ENCODE measurements at regions not wholly inside any gene's neighbourhood (a gene's known extent, or its start where the extent isn't known, plus 50 kb on each side); places are given as distances from the start of the nearest gene placed in this dataset.

- Mint-ChIP-seq H3K4me1 (no peaks in the 10 kb centered on the region), H3K36me3 (no peaks in the 10 kb centered on the region), H3K27me3 (no peaks in the 10 kb centered on the region), H3K4me3 (no peak overlapping the region), H3K27ac (no peak overlapping the region), H3K9me3 (peaks cover 3% of the 10 kb centered on the region)
- CTCF ChIA-PET: no interaction called here
- DNase-seq: no peak
Observed at GRCh38 chr13:111514610-111515306, 194.3 kb downstream of the TEX29 start.

- Mint-ChIP-seq H3K27me3 (no peaks in the 10 kb centered on the region), H3K4me3 (no peak overlapping the region), H3K4me1 (no peaks in the 10 kb centered on the region)
Observed at GRCh38 chr13:111515307-111515617, 194.8 kb downstream of the TEX29 start.

GRCh38 chr13:111515635-111516034, 195.2 kb downstream of the TEX29 start:
- H3K9me3 Mint-ChIP-seq: peaks cover 3% of the 10 kb centered on the region
- H3K4me3 Mint-ChIP-seq: no peak overlapping the region
- no peaks in the 10 kb centered on the region for H3K4me1 Mint-ChIP-seq
- no peaks in the 10 kb centered on the region for H3K36me3 Mint-ChIP-seq
- H3K27ac Mint-ChIP-seq: no peak overlapping the region
- CTCF ChIA-PET: no interaction called here
- no peaks in the 10 kb centered on the region for H3K27me3 Mint-ChIP-seq
- no peak for DNase-seq

More at GRCh38 chr13:111515307-111515617, 194.8 kb downstream of the TEX29 start:
- Mint-ChIP-seq H3K36me3 (no peaks in the 10 kb centered on the region), H3K9me3 (peaks cover 3% of the 10 kb centered on the region), H3K27ac (no peak overlapping the region)
- DNase-seq: no peak
- CTCF ChIA-PET: no interaction called here

- no peak for DNase-seq
- peaks cover 8% of the 10 kb centered on the region for H3K27me3 Mint-ChIP-seq
- H3K4me3 Mint-ChIP-seq: no peak overlapping the region
- no peaks in the 10 kb centered on the region for H3K36me3 Mint-ChIP-seq
- H3K9me3 Mint-ChIP-seq: peaks cover 3% of the 10 kb centered on the region
- CTCF ChIA-PET: no interaction called here
- H3K4me1 Mint-ChIP-seq: no peaks in the 10 kb centered on the region
- H3K27ac Mint-ChIP-seq: no peak overlapping the region
Observed at GRCh38 chr13:111516712-111517640, 196.5 kb downstream of the TEX29 start.

GRCh38 chr13:111517641-111518010, 197.2 kb downstream of the TEX29 start:
- H3K36me3 Mint-ChIP-seq: no peaks in the 10 kb centered on the region
- H3K4me1 Mint-ChIP-seq: no peaks in the 10 kb centered on the region
- no peak overlapping the region for H3K4me3 Mint-ChIP-seq
- CTCF ChIA-PET: no interaction called here
- DNase-seq: no peak
- no peak overlapping the region for H3K27ac Mint-ChIP-seq
- H3K27me3 Mint-ChIP-seq: peaks cover 8% of the 10 kb centered on the region
- H3K9me3 Mint-ChIP-seq: peaks cover 3% of the 10 kb centered on the region

GRCh38 chr13:111518161-111518792, 197.8 kb downstream of the TEX29 start:
- Mint-ChIP-seq H3K4me1 (no peaks in the 10 kb centered on the region), H3K27ac (no peak overlapping the region), H3K4me3 (no peak overlapping the region), H3K27me3 (peaks cover 8% of the 10 kb centered on the region), H3K36me3 (no peaks in the 10 kb centered on the region), H3K9me3 (peaks cover 3% of the 10 kb centered on the region)
- DNase-seq: no peak
- CTCF ChIA-PET: no interaction called here

GRCh38 chr13:111519041-111519440, 198.6 kb downstream of the TEX29 start:
- peaks cover 3% of the 10 kb centered on the region for H3K9me3 Mint-ChIP-seq
- no peak overlapping the region for H3K27ac Mint-ChIP-seq
- no peaks in the 10 kb centered on the region for H3K36me3 Mint-ChIP-seq
- CTCF ChIA-PET: no interaction called here
- no peak overlapping the region for H3K4me3 Mint-ChIP-seq
- peaks cover 8% of the 10 kb centered on the region for H3K27me3 Mint-ChIP-seq
- H3K4me1 Mint-ChIP-seq: no peaks in the 10 kb centered on the region
- DNase-seq: no peak

- no peak for DNase-seq
- CTCF ChIA-PET: no interaction called here
- H3K36me3 Mint-ChIP-seq: no peaks in the 10 kb centered on the region
- H3K27me3 Mint-ChIP-seq: peaks cover 8% of the 10 kb centered on the region
- peaks cover 3% of the 10 kb centered on the region for H3K9me3 Mint-ChIP-seq
- H3K4me1 Mint-ChIP-seq: no peaks in the 10 kb centered on the region
- no peak overlapping the region for H3K4me3 Mint-ChIP-seq
- no peak overlapping the region for H3K27ac Mint-ChIP-seq
Observed at GRCh38 chr13:111519490-111520170, 199.2 kb downstream of the TEX29 start.

GRCh38 chr13:111521030-111521429, 200.6 kb downstream of the TEX29 start:
- Mint-ChIP-seq H3K27me3 (peaks cover 8% of the 10 kb centered on the region), H3K36me3 (no peaks in the 10 kb centered on the region), H3K27ac (no peak overlapping the region), H3K4me3 (no peak overlapping the region), H3K4me1 (no peaks in the 10 kb centered on the region), H3K9me3 (peaks cover 3% of the 10 kb centered on the region)
- DNase-seq: no peak
- CTCF ChIA-PET: no interaction called here

GRCh38 chr13:111521691-111522229, 201.3 kb downstream of the TEX29 start:
- Mint-ChIP-seq H3K27me3 (peaks cover 8% of the 10 kb centered on the region), H3K36me3 (no peaks in the 10 kb centered on the region), H3K4me3 (no peak overlapping the region), H3K9me3 (peaks cover 3% of the 10 kb centered on the region), H3K27ac (no peak overlapping the region), H3K4me1 (no peaks in the 10 kb centered on the region)
- CTCF ChIA-PET: no interaction called here
- no peak for DNase-seq

GRCh38 chr13:111525320-111526118, 205.1 kb downstream of the TEX29 start:
- CTCF ChIA-PET: no interaction called here
- Mint-ChIP-seq H3K27me3 (peaks cover 13% of the 10 kb centered on the region), H3K36me3 (no peaks in the 10 kb centered on the region), H3K27ac (no peak overlapping the region), H3K4me3 (no peak overlapping the region), H3K9me3 (no peaks in the 10 kb centered on the region), H3K4me1 (no peaks in the 10 kb centered on the region)
- DNase-seq: no peak

- Mint-ChIP-seq H3K4me3 (no peak overlapping the region), H3K9me3 (no peaks in the 10 kb centered on the region), H3K4me1 (no peaks in the 10 kb centered on the region), H3K36me3 (no peaks in the 10 kb centered on the region), H3K27ac (no peak overlapping the region), H3K27me3 (peaks cover 11% of the 10 kb centered on the region)
- CTCF ChIA-PET: no interaction called here
- no peak for DNase-seq
Observed at GRCh38 chr13:111526922-111527321, 206.5 kb downstream of the TEX29 start.

- CTCF ChIA-PET: interaction anchor here (1.0 kb wide), 1 partner anchor 11 kb away, joined by 3 read pairs; no protein-coding TSS in a partner anchor
Observed at GRCh38 chr13:111527614-111528229, 207.3 kb downstream of the TEX29 start.

More at GRCh38 chr13:111527614-111528229, 207.3 kb downstream of the TEX29 start:
- H3K9me3 Mint-ChIP-seq: no peaks in the 10 kb centered on the region
- no peaks in the 10 kb centered on the region for H3K4me1 Mint-ChIP-seq
- H3K27ac Mint-ChIP-seq: no peak overlapping the region
- no peak for DNase-seq
- no peaks in the 10 kb centered on the region for H3K36me3 Mint-ChIP-seq
- H3K27me3 Mint-ChIP-seq: peaks cover 12% of the 10 kb centered on the region
- no peak overlapping the region for H3K4me3 Mint-ChIP-seq
